ENCODE measurements at regions not wholly inside any gene's neighbourhood (a gene's known extent, or its start where the extent isn't known, plus 50 kb on each side); places are given as distances from the start of the nearest gene placed in this dataset.

- Histone ChIP-seq H4K20me1 (ENCODE audit: insufficient read depth) (no peaks in the 10 kb centered on the region), H3K9me3 (ENCODE audit: low read length) (no peaks in the 10 kb centered on the region), H3K9ac (ENCODE audit: low read length) (no peak overlapping the region)
Observed at GRCh38 chr14:51441001-51441400, 201.0 kb downstream of the TMX1 start.

GRCh38 chr14:51442513-51443175 lies 202.6 kb downstream of the TMX1 start:
- H3K27ac ChIP-seq (ENCODE audit: low read length), result no peak overlapping the region
- no peak overlapping the region for H3K4me3 ChIP-seq (ENCODE audit: low read length)
- no peak overlapping the region for H2AFZ ChIP-seq (ENCODE audit: low read depth, low read length)
- H3K79me2 ChIP-seq (replicated peaks; ENCODE audit: insufficient read depth, low read length), result no peaks in the 10 kb centered on the region
- no peaks in the 10 kb centered on the region for H3K36me3 ChIP-seq (ENCODE audit: insufficient read depth, low read length)
- H3K27me3 ChIP-seq (ENCODE audit: insufficient read depth, low read depth, low read length), result no peaks in the 10 kb centered on the region
- H3K4me2 ChIP-seq (ENCODE audit: low read length), result no peak overlapping the region
- H4K20me1 ChIP-seq (ENCODE audit: insufficient read depth), result no peaks in the 10 kb centered on the region
- no peaks in the 10 kb centered on the region for H3K9me3 ChIP-seq (ENCODE audit: low read length)
- H3K9me2 ChIP-seq (ENCODE audit: insufficient read depth, low read length), result no peaks in the 10 kb centered on the region
- no peaks in the 10 kb centered on the region for H3F3A ChIP-seq (ENCODE audit: insufficient read depth, low read length, poor library complexity, severe bottlenecking)
- H3K9ac ChIP-seq (ENCODE audit: low read length), result no peak overlapping the region
- TF ChIP-seq RAD21 (conservative IDR thresholded peaks at IDR 0.05), result no peak
- no peak for TF ChIP-seq MXI1 (conservative IDR thresholded peaks at IDR 0.05; ENCODE audit: poor library complexity, severe bottlenecking)
- TF ChIP-seq TAF1 (IDR thresholded peaks at IDR 0.05; ENCODE audit: low read depth), result no peak
- no peak for TF ChIP-seq EZH2 (IDR thresholded peaks at IDR 0.05; ENCODE audit: borderline replicate concordance, insufficient read depth, low read length, poor library complexity, severe bottlenecking)
- TF ChIP-seq CTCF (IDR thresholded peaks at IDR 0.05; ENCODE audit: poor library complexity, severe bottlenecking), result no peak
- TF ChIP-seq POLR2AphosphoS5 (IDR thresholded peaks at IDR 0.05), result no peak

More at GRCh38 chr14:51441001-51441400, 201.0 kb downstream of the TMX1 start:
- no peak for TF ChIP-seq MXI1 (conservative IDR thresholded peaks at IDR 0.05; ENCODE audit: poor library complexity, severe bottlenecking)
- TF ChIP-seq TAF1 (IDR thresholded peaks at IDR 0.05; ENCODE audit: low read depth), result no peak
- TF ChIP-seq EZH2 (IDR thresholded peaks at IDR 0.05; ENCODE audit: borderline replicate concordance, insufficient read depth, low read length, poor library complexity, severe bottlenecking), result no peak
- no peak for TF ChIP-seq POLR2AphosphoS5 (IDR thresholded peaks at IDR 0.05)
- TF ChIP-seq REST (IDR thresholded peaks at IDR 0.05; ENCODE audit: borderline replicate concordance), result no peak
- TF ChIP-seq RAD21 (conservative IDR thresholded peaks at IDR 0.05), result no peak
- TF ChIP-seq SMC3 (conservative IDR thresholded peaks at IDR 0.05; ENCODE audit: poor library complexity), result no peak
- no peak for TF ChIP-seq CTCF (IDR thresholded peaks at IDR 0.05; ENCODE audit: poor library complexity, severe bottlenecking)
- TF ChIP-seq EP300 (conservative IDR thresholded peaks at IDR 0.05; ENCODE audit: poor library complexity, severe bottlenecking), result no peak
- H3K27me3 ChIP-seq (ENCODE audit: insufficient read depth, low read depth, low read length), result no peaks in the 10 kb centered on the region
- H2AFZ ChIP-seq (ENCODE audit: low read depth, low read length), result no peak overlapping the region
- no peaks in the 10 kb centered on the region for H3K79me2 ChIP-seq (replicated peaks; ENCODE audit: insufficient read depth, low read length)
- H3K36me3 ChIP-seq (ENCODE audit: insufficient read depth, low read length), result no peaks in the 10 kb centered on the region
- no peaks in the 10 kb centered on the region for H3F3A ChIP-seq (ENCODE audit: insufficient read depth, low read length, poor library complexity, severe bottlenecking)
- no peak overlapping the region for H3K27ac ChIP-seq (ENCODE audit: low read length)
- no peak overlapping the region for H3K4me3 ChIP-seq (ENCODE audit: low read length)
- H3K4me2 ChIP-seq (ENCODE audit: low read length), result no peak overlapping the region
- no peaks in the 10 kb centered on the region for H3K9me2 ChIP-seq (ENCODE audit: insufficient read depth, low read length)
